NOMO-1 treated with dmso at 0.1 percent for 144 hours (cell line): ENCODE measurements at regions not wholly inside any gene's neighbourhood (a gene's known extent, or its start where the extent isn't known, plus 50 kb on each side); places are given as distances from the start of the nearest gene placed in this dataset.
"Not testable (repeated sequence)": the region's sequence is repeated elsewhere in the genome, so short reads cannot be mapped to it uniquely, and the experiment has no call there.

Source experiments
- DNase-seq: peaks from one replicate; lab custom pipeline; 2025; ENCODE audit not compliant: unreplicated experiment; lab: John Stamatoyannopoulos, UW

GRCh38 chr15:92705764-92706163 lies 50.2 kb upstream of the FAM174B start:
- no peak for DNase-seq

GRCh38 chr15:92706201-92706600 lies 50.6 kb upstream of the FAM174B start:
- no peak for DNase-seq

DNA sequence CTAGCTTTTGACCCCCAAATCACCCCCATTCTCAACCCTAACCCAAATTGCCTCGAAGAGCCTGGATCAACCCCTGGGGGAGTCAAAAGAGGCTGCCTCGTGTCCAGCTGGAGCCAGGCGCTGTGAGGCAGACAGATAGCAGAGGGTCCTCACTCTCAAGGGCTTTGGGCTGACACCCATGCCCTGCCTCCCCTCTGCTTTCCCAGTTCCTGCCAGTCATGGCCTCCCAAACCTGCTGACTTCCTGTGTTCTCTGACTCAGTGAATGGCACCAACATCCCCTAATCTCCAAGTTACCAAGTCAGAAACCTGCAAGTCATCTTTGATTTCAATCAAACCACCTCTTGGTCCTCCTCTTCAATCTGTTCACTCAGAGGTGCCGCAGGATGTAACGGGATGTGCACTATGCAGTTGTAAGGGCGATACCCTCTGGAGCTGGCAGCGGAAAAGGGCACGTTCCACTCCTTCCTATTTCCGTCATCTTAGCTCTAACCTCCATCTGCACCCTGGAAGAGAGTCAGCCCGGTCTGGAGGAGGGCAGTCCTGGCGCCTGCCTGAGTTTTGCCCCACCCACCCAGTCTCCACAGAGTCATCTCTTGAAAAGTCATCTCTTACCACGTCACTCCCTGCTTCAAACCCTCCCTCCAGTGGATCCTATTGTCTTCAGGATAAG lies 52.4 kb upstream of the FAM174B start:
- DNase-seq: no peak

- DNase-seq: no peak
These were observed 53.1 kb upstream of the FAM174B start for GRCh38 chr15:92708635-92709034.

GRCh38 chr15:92709110-92709790 lies 53.7 kb upstream of the FAM174B start:
- no peak for DNase-seq

DNA sequence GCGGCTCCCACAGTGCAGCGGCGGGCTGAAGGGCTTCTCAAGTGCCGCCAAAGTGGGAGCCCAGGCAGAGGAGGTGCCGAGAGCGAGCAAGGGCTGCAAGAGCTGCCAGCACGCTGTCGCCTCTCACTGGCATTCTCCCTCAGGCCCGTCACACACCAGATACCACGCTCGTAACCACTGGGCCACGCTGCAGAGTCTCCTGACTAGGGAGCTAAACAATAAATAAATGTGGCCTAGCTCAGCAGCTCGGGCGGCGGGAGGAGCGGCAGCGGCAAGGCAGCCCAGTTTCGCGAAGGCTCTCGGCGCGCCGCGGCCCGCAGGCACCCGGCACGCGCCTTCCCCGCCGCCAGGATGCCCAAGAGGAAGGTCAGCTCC lies 55.9 kb upstream of the FAM174B start:
- no peak for DNase-seq

- DNase-seq: no peak
These were observed 58.5 kb upstream of the FAM174B start for GRCh38 chr15:92714077-92714476.

DNA sequence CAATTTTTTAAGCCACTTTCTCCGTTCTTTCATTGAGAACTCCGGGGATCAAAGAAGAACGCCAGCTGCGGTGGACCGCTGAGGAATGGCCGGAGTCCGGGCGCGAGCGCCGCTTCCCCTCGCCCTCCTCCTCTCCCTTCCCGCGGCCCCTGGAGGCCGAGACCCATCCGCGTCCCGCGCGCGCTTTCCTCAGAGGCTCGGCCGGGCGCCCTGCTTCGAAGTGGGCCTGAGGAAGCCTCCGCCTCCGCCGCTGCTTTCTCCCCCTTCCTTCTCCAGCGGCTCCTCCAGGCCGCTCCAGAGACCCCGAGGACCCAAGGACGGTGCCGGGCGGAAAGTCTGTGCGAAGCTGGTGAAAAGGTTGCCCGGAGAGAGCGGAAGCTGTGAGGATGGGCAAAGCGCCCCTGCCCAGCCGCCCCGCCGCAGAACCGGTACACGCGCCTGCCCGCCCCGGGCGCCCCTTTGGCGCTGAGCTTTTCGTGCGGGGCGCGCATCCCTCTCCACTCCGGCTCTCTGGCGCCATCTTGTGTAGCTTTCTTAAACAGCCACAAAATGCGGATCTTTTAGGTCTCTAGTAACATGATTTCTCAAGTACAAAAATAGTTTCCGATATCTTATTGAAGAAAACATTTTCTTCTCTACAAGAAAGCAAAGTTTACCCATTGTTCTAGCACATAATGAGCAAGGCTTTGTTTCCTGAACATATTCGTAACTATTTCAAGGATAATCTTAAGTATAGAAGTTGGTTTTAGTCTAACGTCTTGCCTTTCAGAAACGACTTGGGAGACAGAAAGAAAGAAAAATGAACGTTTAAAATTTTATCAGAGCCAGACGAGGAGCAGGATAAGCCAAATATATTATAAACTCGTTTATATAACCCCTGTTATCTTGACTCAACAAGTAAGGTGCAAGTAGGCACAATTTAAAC lies 59.2 kb upstream of the FAM174B start:
- DNase-seq: peak; percentile 30

GRCh38 chr15:92715758-92716157 lies 60.2 kb upstream of the FAM174B start:
- no peak for DNase-seq

- no peak for DNase-seq
These were observed 63.4 kb upstream of the FAM174B start for GRCh38 chr15:92719021-92719420.

- DNase-seq: no peak
These were observed 68.6 kb upstream of the FAM174B start for GRCh38 chr15:92724144-92724543.

DNA sequence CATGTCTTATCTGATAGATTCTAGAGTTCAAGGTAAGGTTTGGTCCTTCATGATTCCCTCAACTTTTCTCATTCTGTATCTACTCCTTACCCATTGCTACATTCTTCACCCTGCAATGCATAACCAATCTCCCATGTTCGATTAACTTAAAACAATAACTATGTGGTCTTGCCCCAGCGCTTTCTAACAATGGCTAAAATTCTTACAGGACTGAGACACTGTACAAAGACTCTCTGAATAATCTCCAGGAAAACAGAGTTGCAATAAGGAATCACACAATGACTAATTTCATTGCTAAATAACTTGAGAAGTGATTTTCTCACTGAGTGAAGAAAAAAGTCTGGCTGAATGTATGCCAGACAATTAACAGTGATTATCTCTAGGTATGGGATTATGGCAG lies 69.6 kb upstream of the FAM174B start:
- no peak for DNase-seq

- DNase-seq: no peak
These were observed 72.7 kb upstream of the FAM174B start for GRCh38 chr15:92728266-92728665.

DNA sequence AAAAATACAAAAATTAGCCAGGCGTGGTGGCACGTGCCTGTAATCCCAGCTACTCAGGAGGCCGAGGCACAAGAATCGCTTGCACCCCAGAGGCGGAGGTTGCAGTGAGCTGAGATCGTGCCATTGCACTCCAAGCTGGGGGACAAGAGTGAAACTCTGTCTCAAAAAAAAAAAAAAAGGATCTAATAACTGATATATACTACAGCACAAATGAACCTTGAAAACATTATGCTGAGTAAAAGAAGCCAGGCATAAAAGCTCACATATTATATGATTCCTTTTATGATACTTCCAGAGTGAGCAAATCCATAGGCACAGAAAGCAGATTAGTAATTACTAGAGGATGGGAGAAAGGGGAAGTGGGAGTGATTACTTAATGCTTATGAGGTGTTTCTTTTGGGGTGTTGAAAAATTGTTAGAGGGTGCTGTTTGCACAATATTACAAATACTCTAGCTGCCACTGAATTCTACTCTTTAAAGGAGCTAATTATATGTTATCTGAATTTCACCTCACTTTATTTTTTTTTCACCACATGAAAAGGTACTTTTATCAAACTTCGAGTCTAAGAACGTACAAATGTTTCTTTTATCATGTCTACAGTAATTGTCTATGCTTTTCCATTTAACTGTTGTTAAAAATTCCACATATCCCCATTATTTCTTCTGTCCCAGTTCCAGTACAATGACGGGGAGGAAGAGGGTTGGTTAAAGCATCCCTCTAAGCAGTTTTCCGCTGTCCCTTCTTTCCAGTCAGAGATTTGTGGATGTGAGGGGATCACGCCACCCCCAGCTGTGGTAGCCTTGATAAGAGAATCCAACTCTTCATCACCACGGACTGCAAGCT lies 77.7 kb upstream of the FAM174B start:
- peak; percentile 47 for DNase-seq

DNA sequence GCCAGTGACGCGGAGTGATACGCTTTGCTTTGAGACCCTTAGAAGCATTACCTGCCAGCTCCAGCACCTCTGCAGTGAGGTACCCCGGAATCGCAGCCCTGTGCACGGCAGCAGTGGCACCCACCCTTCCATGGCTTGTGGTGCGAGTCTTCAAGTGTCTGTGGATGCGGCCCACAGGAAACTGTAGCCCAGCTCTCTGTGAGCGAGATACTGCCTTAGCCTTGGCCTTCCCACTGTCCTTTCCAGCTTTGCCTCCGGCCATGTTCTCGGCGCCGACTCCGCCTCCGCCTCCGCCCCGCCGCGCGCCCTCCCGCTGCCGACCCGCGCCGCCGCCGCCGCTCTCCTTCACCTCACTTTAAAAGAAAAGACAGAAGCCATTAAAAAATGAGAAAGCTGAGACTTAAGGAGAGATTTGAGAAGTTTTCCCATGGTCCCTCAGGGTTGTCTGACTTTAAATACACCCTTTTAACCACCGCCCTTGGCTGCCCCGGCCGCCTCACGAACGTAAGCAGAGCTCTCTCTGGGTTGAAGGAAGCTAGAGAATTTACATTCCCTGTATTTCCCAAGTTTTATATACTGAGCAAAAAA lies 78.5 kb upstream of the FAM174B start:
- no peak for DNase-seq

GRCh38 chr15:92739246-92739645 lies 83.7 kb upstream of the FAM174B start:
- not testable (repeated sequence) for DNase-seq

DNA sequence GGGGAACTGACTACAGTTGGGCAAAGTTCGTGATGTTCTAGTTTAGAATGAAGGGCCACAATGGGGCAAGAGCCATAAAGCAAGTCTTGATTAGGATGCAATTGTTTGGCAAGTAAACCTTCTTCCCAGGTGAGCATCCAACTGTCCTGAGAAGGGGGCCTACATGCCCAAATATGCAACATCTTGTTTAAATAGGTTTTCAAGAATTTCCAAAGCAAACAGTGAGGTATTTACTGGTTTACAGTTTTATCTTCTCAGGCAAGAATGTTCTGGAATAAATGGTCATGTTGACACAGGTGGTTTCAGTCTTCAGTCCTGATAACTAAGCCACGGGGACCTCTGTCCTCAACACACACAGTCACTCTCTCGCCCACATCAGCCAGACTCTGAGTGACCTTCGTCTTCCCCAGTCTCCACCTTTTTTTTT lies 90.3 kb upstream of the FAM174B start:
- DNase-seq: no peak

DNA sequence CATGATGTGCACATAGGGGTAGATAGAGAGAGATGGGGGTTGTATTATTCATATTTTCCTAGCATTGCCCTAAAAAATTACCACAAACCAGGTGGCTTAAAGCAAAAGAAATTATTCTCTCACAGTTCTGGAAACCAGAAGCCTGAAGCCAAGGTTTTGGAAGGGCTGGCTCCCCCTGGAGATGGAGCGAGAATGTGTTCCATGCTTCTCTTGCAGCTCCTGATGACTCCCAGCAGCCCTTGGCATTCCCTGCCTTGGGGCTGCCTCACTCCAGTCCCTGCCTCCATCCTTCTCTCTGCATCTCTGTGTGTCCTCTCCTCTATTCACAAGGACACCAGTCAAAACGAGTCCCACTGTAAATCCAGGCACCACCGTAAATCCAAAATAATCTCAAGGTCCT lies 91.5 kb upstream of the FAM174B start:
- no peak for DNase-seq

- no peak for DNase-seq
These were observed 93.6 kb upstream of the FAM174B start for GRCh38 chr15:92749216-92749615.

DNA sequence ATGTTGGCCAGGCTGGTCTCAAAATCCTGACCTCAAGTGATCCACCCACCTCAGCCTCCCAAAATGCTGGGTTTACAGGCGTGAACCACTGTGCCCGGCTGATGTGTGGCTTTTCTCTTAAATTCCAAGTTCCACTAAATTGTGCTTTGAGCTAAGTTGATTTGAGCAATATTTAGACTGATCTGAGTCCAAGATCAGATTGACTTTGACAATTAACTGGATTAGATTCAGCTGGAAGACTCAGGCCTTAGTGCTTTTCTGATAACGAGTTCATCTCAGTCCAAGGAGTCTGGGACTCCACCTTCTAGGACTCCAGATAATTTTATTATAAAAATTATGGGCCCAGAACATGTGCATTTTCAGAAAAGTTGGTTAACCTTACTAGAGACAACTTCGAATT lies 94.4 kb upstream of the FAM174B start:
- DNase-seq: no peak

DNA sequence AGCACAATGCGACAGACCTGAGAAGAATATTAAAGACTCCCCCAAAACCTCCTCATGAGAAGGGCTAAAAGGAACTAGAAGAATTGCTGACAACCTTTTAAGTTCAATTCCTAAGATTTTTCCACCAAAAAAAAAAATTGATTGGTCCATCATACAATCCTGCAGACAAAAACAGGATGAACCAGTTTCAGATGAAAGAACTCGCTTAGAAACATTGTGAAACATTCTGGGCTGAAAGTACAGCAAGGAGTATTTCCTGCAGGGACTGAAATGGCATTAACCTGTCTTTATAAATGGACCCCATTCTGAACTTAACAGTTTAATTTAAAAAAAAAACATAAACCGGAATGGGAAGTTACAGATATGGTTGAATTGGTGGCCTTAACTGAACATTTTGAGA lies 96.0 kb upstream of the FAM174B start:
- no peak for DNase-seq
